ENCODE measurements at regions not wholly inside any gene's neighbourhood (a gene's known extent, or its start where the extent isn't known, plus 50 kb on each side); places are given as distances from the start of the nearest gene placed in this dataset.

DNA sequence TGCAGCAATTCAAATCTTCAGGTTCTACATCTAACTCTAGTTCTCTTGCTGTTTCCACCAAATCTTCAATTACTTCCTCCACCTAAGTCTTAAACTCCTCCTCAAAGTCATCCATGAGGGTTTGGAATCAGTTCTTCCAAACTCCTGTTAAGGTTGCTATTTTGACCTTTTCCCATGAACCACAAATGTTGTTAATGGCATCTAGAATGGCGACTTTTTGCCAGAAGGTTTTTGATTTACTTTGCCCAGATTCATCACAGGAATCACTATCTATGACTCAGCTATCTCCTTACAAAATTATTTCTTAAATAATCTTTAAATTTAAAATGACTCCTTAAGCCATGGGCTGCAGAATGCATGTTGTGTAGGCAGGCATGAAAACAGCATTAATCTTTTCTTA lies 368.9 kb upstream of the TNP1 start:
- no peak overlapping the region for H3K4me3 Mint-ChIP-seq (ENCODE audit: unreplicated experiment)

GRCh38 chr2:217227794-217228193 lies 367.9 kb upstream of the TNP1 start:
- no peak for TF ChIP-seq CTCF (IDR thresholded peaks at IDR 0.05; ENCODE audit: unreplicated experiment)

More for the DNA sequence above, 368.9 kb upstream of the TNP1 start:
- no peak for TF ChIP-seq CTCF (IDR thresholded peaks at IDR 0.05; ENCODE audit: unreplicated experiment)
- no peaks in the 10 kb centered on the region for H3K36me3 Mint-ChIP-seq (ENCODE audit: low read depth, unreplicated experiment)
- no peak overlapping the region for H3K27ac Mint-ChIP-seq (ENCODE audit: unreplicated experiment)
- no peaks in the 10 kb centered on the region for H3K9me3 Mint-ChIP-seq (ENCODE audit: unreplicated experiment)
- no peaks in the 10 kb centered on the region for H3K4me1 Mint-ChIP-seq (ENCODE audit: unreplicated experiment)
- H3K27me3 Mint-ChIP-seq (ENCODE audit: unreplicated experiment), result peaks cover 3% of the 10 kb centered on the region
- no peak for DNase-seq (ENCODE audit: low spot score)

DNA sequence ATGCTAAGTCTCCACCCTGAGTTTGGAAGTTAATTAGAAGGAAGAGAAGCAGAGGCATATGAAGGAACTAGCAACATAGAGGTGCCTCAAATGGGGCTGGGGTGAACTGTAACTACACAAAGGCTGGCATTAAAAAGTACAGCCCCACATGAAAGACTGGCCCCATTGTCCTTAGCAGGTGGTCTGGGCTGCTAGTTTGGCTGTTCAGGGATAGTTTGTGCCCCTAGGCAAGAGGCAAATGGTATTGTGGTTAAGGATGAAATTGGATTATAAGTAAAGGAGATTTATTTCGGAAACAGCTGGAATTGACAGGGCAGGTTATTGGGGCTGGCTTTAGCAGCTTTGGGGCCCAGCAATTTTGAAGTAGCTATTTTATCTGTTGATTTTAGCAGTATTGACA lies 365.7 kb upstream of the TNP1 start:
- Mint-ChIP-seq H3K9me3 (ENCODE audit: unreplicated experiment) (no peaks in the 10 kb centered on the region), H3K27ac (ENCODE audit: unreplicated experiment) (no peak overlapping the region), H3K36me3 (ENCODE audit: low read depth, unreplicated experiment) (no peaks in the 10 kb centered on the region), H3K4me3 (ENCODE audit: unreplicated experiment) (no peak overlapping the region), H3K4me1 (ENCODE audit: unreplicated experiment) (no peaks in the 10 kb centered on the region), H3K27me3 (ENCODE audit: unreplicated experiment) (peaks cover 3% of the 10 kb centered on the region)
- no peak for TF ChIP-seq CTCF (IDR thresholded peaks at IDR 0.05; ENCODE audit: unreplicated experiment)
- no peak for DNase-seq (ENCODE audit: low spot score)

More at GRCh38 chr2:217227794-217228193, 367.9 kb upstream of the TNP1 start:
- no peaks in the 10 kb centered on the region for H3K9me3 Mint-ChIP-seq (ENCODE audit: unreplicated experiment)
- H3K27ac Mint-ChIP-seq (ENCODE audit: unreplicated experiment), result no peak overlapping the region
- peaks cover 3% of the 10 kb centered on the region for H3K27me3 Mint-ChIP-seq (ENCODE audit: unreplicated experiment)
- H3K36me3 Mint-ChIP-seq (ENCODE audit: low read depth, unreplicated experiment), result no peaks in the 10 kb centered on the region
- no peaks in the 10 kb centered on the region for H3K4me1 Mint-ChIP-seq (ENCODE audit: unreplicated experiment)
- DNase-seq (ENCODE audit: low spot score), result no peak
- H3K4me3 Mint-ChIP-seq (ENCODE audit: unreplicated experiment), result no peak overlapping the region

DNA sequence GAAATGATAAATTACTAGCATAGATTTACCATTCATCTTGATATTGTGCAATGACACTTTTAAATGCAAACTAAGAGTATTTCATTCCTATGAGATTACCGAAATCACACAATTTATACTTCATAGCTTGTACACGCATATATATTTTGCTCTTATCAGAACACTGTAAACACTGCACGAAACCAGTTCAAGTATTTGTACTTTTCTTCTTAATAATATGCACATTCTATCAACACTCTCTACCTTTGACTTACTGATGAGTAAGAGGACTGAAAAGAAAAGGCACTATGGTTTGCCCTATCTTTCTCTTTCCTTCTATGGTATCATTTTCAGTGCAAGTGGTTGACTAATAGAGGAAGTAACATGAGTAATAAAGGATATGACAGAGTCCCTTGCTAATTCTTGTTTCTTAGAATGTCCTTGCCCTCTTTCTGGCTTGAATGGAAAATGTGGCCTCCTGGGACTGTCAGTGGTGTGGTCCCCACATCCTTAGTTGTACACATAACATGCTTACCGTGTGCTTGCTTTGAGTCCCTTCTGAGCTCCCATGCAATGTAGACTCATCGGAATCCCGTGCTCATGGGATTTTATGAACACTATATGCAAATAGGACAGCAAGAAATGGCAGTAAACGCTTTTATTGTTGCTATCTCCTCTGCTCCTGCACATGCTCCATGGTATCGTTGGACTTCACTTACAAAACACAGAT lies 363.5 kb upstream of the TNP1 start:
- Mint-ChIP-seq H3K27me3 (ENCODE audit: unreplicated experiment) (peaks cover 4% of the 10 kb centered on the region), H3K9me3 (ENCODE audit: unreplicated experiment) (no peaks in the 10 kb centered on the region), H3K27ac (ENCODE audit: unreplicated experiment) (no peak overlapping the region), H3K4me3 (ENCODE audit: unreplicated experiment) (no peak overlapping the region), H3K36me3 (ENCODE audit: low read depth, unreplicated experiment) (no peaks in the 10 kb centered on the region), H3K4me1 (ENCODE audit: unreplicated experiment) (no peaks in the 10 kb centered on the region)
- no peak for DNase-seq (ENCODE audit: low spot score)
- TF ChIP-seq CTCF (IDR thresholded peaks at IDR 0.05; ENCODE audit: unreplicated experiment), result no peak

DNA sequence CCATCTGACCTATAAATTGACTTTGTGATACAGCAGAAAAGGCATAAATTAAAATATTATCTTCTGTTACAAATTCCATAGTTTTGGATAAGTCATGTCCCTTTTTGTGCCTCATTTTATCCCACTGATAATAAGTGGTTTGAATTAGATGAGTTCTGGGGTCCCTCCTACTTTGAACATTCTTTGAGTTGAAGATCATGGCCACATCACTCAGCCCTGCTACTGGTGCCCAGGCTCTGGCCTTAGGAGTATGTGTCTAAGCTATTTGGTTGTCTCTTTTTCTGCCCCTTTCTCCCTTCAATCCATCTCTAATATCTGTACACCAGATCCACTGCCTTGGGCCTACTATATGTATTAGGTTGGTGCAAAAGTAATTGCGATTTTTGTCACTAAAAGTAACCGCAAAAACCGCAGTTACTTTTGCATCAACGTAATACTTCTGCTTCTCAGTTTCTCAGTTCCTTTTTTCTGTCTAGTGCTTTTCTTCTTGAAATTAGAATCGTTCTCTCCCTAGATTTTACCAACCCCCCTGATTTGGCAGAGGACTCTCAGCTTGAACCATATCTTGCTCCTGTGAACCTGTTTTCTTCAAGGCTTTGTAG lies 362.5 kb upstream of the TNP1 start:
- H3K36me3 Mint-ChIP-seq (ENCODE audit: low read depth, unreplicated experiment), result no peaks in the 10 kb centered on the region
- no peaks in the 10 kb centered on the region for H3K9me3 Mint-ChIP-seq (ENCODE audit: unreplicated experiment)
- H3K27me3 Mint-ChIP-seq (ENCODE audit: unreplicated experiment), result peaks cover 4% of the 10 kb centered on the region
- DNase-seq (ENCODE audit: low spot score), result no peak
- no peaks in the 10 kb centered on the region for H3K4me1 Mint-ChIP-seq (ENCODE audit: unreplicated experiment)
- no peak for TF ChIP-seq CTCF (IDR thresholded peaks at IDR 0.05; ENCODE audit: unreplicated experiment)
- H3K4me3 Mint-ChIP-seq (ENCODE audit: unreplicated experiment), result no peak overlapping the region
- no peak overlapping the region for H3K27ac Mint-ChIP-seq (ENCODE audit: unreplicated experiment)
